SK-N-MC (cell line): ENCODE measurements at regions not wholly inside any gene's neighbourhood (a gene's known extent, or its start where the extent isn't known, plus 50 kb on each side); places are given as distances from the start of the nearest gene placed in this dataset.
"Not testable (repeated sequence)": the region's sequence is repeated elsewhere in the genome, so short reads cannot be mapped to it uniquely, and the experiment has no call there.

Experiments
- EZH2 ChIP-seq: fragments of 200-600 bp; sonication (generic); IDR thresholded peaks from one replicate; pipeline ENCODE4 v1.6.1; 2017; ENCODE audit warnings: antibody characterized with exemption
- POLR2AphosphoS5 ChIP-seq: IDR thresholded peaks from 2 replicates; pipeline ENCODE4 v1.6.1; 2012; ENCODE audit warnings: mild to moderate bottlenecking, low read depth, low read length, borderline replicate concordance

- TF ChIP-seq EZH2, POLR2AphosphoS5: not testable (repeated sequence)
Observed at GRCh38 chr6:1478163-1478826, 88.9 kb downstream of the FOXF2 start.
